H1 (cell line): ENCODE measurements at regions not wholly inside any gene's neighbourhood (a gene's known extent, or its start where the extent isn't known, plus 50 kb on each side); places are given as distances from the start of the nearest gene placed in this dataset.

Source experiments
- CHD7 ChIP-seq: fragments of 300-600 bp; sonication (generic); IDR thresholded peaks from 2 replicates; pipeline ENCODE4 v1.7.1; 2012; ENCODE audit warnings: low read length, moderate library complexity, mild to moderate bottlenecking, inconsistent platforms; ENCODE audit not compliant: insufficient replicate concordance
- MAX ChIP-seq: IDR thresholded peaks from 2 replicates; pipeline ENCODE4 v1.6.1; 2012; ENCODE audit warnings: inconsistent platforms
- RAD21 ChIP-seq, 2 experiments: IDR thresholded peaks in 1 of 2; conservative IDR thresholded peaks in 1 of 2; 2 replicates each; pipeline ENCODE4 v1.6.1; 2011; ENCODE audit warnings: low read depth in 2 of 2, low read length in 2 of 2, improper control_type of control experiment in 1 of 2, inconsistent platforms in 1 of 2, mild to moderate bottlenecking in 1 of 2, moderate library complexity in 1 of 2
- TF ChIP-seq, protein P1 (sequence below): IDR thresholded peaks from 2 replicates; pipeline ENCODE4 v1.6.1; 2012; ENCODE audit warnings: low read length, inconsistent platforms

DNA sequence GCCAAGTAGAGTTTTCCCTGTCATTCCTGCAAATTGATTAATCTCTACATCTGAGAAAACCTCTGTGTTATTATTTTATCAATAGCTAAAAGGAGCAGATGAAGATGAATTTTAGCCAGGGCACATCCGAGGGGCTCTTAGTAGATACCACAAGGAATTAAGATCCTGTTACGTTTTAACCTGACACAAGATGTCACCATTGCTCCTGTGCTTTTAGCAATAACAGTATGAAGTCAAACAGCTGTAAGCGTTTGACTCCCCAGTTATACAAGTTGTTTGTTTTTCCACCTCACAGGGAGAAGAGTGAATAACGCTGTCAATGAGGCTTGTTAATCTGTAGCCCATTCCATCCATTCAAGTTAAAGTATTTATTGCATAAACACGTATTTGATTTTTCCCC lies 76.0 kb upstream of the AP1S2 start (continued):
- TF ChIP-seq CHD7: no peak
- peak; percentile 83 to 87 for TF ChIP-seq RAD21 (IDR thresholded peaks at IDR 0.05 in 1 of 2, conservative IDR thresholded peaks at IDR 0.05 in 1 of 2; ENCODE audit: low read depth in 2 of 2, low read length in 2 of 2)
- TF ChIP-seq, protein P1, sequence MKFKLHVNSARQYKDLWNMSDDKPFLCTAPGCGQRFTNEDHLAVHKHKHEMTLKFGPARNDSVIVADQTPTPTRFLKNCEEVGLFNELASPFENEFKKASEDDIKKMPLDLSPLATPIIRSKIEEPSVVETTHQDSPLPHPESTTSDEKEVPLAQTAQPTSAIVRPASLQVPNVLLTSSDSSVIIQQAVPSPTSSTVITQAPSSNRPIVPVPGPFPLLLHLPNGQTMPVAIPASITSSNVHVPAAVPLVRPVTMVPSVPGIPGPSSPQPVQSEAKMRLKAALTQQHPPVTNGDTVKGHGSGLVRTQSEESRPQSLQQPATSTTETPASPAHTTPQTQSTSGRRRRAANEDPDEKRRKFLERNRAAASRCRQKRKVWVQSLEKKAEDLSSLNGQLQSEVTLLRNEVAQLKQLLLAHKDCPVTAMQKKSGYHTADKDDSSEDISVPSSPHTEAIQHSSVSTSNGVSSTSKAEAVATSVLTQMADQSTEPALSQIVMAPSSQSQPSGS: no peak
- TF ChIP-seq MAX: no peak
- TF ChIP-seq, all 59 proteins: peak for 3
